ENCODE measurements at regions not wholly inside any gene's neighbourhood (a gene's known extent, or its start where the extent isn't known, plus 50 kb on each side); places are given as distances from the start of the nearest gene placed in this dataset.

- no peak for DNase-seq (ENCODE audit: low read depth)
- TF ChIP-seq CTCF (IDR thresholded peaks at IDR 0.05; ENCODE audit: insufficient read depth, low read depth, low read length), result no peak
- ChIA-PET POLR2A (no interaction called here), CTCF (interaction anchor here (0.6 kb wide), 1 partner anchor 429 kb away, joined by 3 read pairs; no protein-coding TSS in a partner anchor)
- no peaks in the 10 kb centered on the region for H3K27me3 ChIP-seq (ENCODE audit: control insufficient read depth, insufficient read depth, low read length)
- no peak overlapping the region for H3K4me3 ChIP-seq (ENCODE audit: low read depth, low read length)
- H3K36me3 ChIP-seq (ENCODE audit: control insufficient read depth, insufficient read depth, low read length), result no peaks in the 10 kb centered on the region
These were observed 294.3 kb upstream of the MGAT4C start for GRCh38 chr12:86550218-86551145.

GRCh38 chr12:86543716-86544115 lies 287.5 kb upstream of the MGAT4C start:
- no peak for TF ChIP-seq CTCF (IDR thresholded peaks at IDR 0.05; ENCODE audit: insufficient read depth, low read depth, low read length)
- ChIA-PET CTCF (no interaction called here), POLR2A (no interaction called here)
- no peak overlapping the region for H3K4me3 ChIP-seq (ENCODE audit: low read depth, low read length)
- no peaks in the 10 kb centered on the region for H3K36me3 ChIP-seq (ENCODE audit: control insufficient read depth, insufficient read depth, low read length)
- DNase-seq (ENCODE audit: low read depth), result no peak
- H3K27me3 ChIP-seq (ENCODE audit: control insufficient read depth, insufficient read depth, low read length), result no peaks in the 10 kb centered on the region

GRCh38 chr12:86530996-86531655 lies 274.9 kb upstream of the MGAT4C start:
- ChIA-PET CTCF (no interaction called here), POLR2A (no interaction called here)
- DNase-seq (ENCODE audit: low read depth), result no peak
- H3K4me3 ChIP-seq (ENCODE audit: low read depth, low read length), result no peak overlapping the region
- H3K36me3 ChIP-seq (ENCODE audit: control insufficient read depth, insufficient read depth, low read length), result no peaks in the 10 kb centered on the region
- no peak for TF ChIP-seq CTCF (IDR thresholded peaks at IDR 0.05; ENCODE audit: insufficient read depth, low read depth, low read length)
- H3K27me3 ChIP-seq (ENCODE audit: control insufficient read depth, insufficient read depth, low read length), result no peaks in the 10 kb centered on the region

- no peaks in the 10 kb centered on the region for H3K27me3 ChIP-seq (ENCODE audit: control insufficient read depth, insufficient read depth, low read length)
- ChIA-PET POLR2A (no interaction called here), CTCF (no interaction called here)
These were observed 269.9 kb upstream of the MGAT4C start for GRCh38 chr12:86526060-86526595.

More at GRCh38 chr12:86526060-86526595, 269.9 kb upstream of the MGAT4C start:
- no peak for TF ChIP-seq CTCF (IDR thresholded peaks at IDR 0.05; ENCODE audit: insufficient read depth, low read depth, low read length)
- H3K4me3 ChIP-seq (ENCODE audit: low read depth, low read length), result no peak overlapping the region
- no peaks in the 10 kb centered on the region for H3K36me3 ChIP-seq (ENCODE audit: control insufficient read depth, insufficient read depth, low read length)
- no peak for DNase-seq (ENCODE audit: low read depth)
